Breast epithelium (tissue), 4 donors: ENCODE measurements at regions not wholly inside any gene's neighbourhood (a gene's known extent, or its start where the extent isn't known, plus 50 kb on each side); places are given as distances from the start of the nearest gene placed in this dataset.

Source experiments
- DNase-seq, 2 donors: peaks; one replicate each; pipeline ENCODE4 v3.0.0-alpha.2; 2019; ENCODE audit warnings: low spot score in 2 of 2
- H3K27ac ChIP-seq, 2 donors: fragments of 200-600 bp; sonication (generic) in 1 of 2; one replicate each; pipeline ENCODE4 v1.5.1; 2016 to 2019; ENCODE audit warnings: mild to moderate bottlenecking in 1 of 2
- H3K27me3 ChIP-seq, 2 donors: fragments of 200-600 bp; sonication (generic) in 1 of 2; one replicate each; pipeline versions ENCODE4 v1.5.1 to v1.6.0; 2017 to 2019; ENCODE audit warnings: control low read depth in 1 of 2, mild to moderate bottlenecking in 1 of 2
- H3K36me3 ChIP-seq: fragments of 200-600 bp; one replicate; pipeline ENCODE4 v1.5.1; 2019
- H3K4me1 ChIP-seq, 2 donors: fragments of 200-600 bp; sonication (generic); one replicate each; pipeline ENCODE4 v1.5.1; 2016 to 2019; ENCODE audit warnings: control low read depth in 1 of 2
- H3K4me3 ChIP-seq, 3 donors: fragments of 200-600 bp; sonication (generic); 1 replicate in 2 of 3; 2 replicates in 1 of 3; pipeline ENCODE4 v1.5.1; 2016 to 2019; ENCODE audit warnings: mild to moderate bottlenecking in 3 of 3, moderate library complexity in 2 of 3
- H3K9me3 ChIP-seq, 2 donors: fragments of 200-600 bp; sonication (generic) in 1 of 2; one replicate each; pipeline ENCODE4 v1.5.1; 2016 to 2019; ENCODE audit warnings: control low read depth in 1 of 2
- POLR2A ChIP-seq: fragments of 450-650 bp; IDR thresholded peaks from one replicate; pipeline ENCODE4 v1.6.1; 2016; ENCODE audit warnings: antibody characterized with exemption, mild to moderate bottlenecking, moderate library complexity
- POLR2AphosphoS5 ChIP-seq, 3 donors: sonication (generic); formaldehyde crosslinking; IDR thresholded peaks; one replicate each; pipeline ENCODE4 v1.6.1; 2017; ENCODE audit warnings: antibody characterized with exemption in 3 of 3
- intact Hi-C: fragments of 100-400 bp; cut with DNase I; formaldehyde crosslinking; loops from one replicate; pipeline ENCODE4 v1.15.1; 2023; ENCODE audit warnings: low total_unique reads
- TF ChIP-seq, protein P1 (sequence below), 3 donors: fragments of 450-650 bp; IDR thresholded peaks; one replicate each; pipeline ENCODE4 v1.5.1; 2016 to 2017; ENCODE audit warnings: antibody characterized with exemption in 3 of 3, mild to moderate bottlenecking in 3 of 3, moderate library complexity in 3 of 3

DNA sequence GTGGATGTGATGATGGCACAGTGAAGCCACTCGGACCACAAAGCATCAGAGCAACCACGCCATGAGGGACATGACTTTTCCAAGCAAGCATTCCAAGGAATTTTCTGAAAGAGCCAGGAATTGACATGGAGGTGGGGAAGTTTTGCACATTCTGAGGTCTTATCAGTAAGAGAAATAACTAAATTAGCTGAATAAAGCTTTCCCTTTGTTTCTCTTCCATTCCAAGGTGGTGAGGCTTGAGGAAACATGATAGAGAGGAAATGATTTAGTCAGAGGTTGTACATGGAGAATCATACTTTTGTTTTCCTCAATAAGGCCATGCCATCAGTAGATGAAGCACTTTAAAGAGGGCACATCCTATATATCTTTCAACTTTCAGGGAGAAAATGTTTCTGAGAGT, 115.7 kb upstream of the MMADHC start:
- intact Hi-C loops = no loop called here
- H3K27ac ChIP-seq = no peak overlapping the region

DNA sequence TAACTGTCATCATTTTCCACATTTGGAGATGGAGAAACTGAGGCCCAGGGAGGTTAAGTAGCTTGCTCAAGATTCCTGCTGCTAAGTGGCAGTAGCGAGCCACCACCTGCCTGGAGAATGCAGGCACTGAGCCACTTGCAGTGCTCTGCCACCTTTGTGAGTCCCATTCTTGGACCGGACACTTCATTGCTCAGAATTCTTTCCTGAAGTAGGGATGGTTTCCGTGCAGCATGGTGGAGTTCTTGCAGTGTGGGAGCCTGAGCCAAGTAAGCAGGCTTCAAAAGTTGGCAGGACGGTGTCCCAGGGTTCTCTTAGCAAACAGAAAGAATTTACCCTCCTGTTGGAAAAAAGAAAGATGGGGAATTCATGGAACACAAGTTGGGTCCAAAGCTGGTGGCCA, 115.0 kb upstream of the MMADHC start:
- Histone ChIP-seq H3K36me3 (no peaks in the 10 kb centered on the region), H3K4me3 (no peak overlapping the region), H3K27ac (no peak overlapping the region), H3K27me3 (no peaks in the 10 kb centered on the region), H3K9me3 (no peaks in the 10 kb centered on the region), H3K4me1 (no peaks in the 10 kb centered on the region)
- TF ChIP-seq POLR2AphosphoS5 (IDR thresholded peaks at IDR 0.05) (no peak), POLR2A (no peak)
- TF ChIP-seq, protein P1, sequence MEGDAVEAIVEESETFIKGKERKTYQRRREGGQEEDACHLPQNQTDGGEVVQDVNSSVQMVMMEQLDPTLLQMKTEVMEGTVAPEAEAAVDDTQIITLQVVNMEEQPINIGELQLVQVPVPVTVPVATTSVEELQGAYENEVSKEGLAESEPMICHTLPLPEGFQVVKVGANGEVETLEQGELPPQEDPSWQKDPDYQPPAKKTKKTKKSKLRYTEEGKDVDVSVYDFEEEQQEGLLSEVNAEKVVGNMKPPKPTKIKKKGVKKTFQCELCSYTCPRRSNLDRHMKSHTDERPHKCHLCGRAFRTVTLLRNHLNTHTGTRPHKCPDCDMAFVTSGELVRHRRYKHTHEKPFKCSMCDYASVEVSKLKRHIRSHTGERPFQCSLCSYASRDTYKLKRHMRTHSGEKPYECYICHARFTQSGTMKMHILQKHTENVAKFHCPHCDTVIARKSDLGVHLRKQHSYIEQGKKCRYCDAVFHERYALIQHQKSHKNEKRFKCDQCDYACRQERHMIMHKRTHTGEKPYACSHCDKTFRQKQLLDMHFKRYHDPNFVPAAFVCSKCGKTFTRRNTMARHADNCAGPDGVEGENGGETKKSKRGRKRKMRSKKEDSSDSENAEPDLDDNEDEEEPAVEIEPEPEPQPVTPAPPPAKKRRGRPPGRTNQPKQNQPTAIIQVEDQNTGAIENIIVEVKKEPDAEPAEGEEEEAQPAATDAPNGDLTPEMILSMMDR (IDR thresholded peaks at IDR 0.05) = no peak
- intact Hi-C loops = no loop called here
- DNase-seq = no peak

More for the DNA sequence above, 115.7 kb upstream of the MMADHC start:
- DNase-seq = no peak
- no peak overlapping the region for H3K4me3 ChIP-seq
- TF ChIP-seq POLR2AphosphoS5 (IDR thresholded peaks at IDR 0.05) = no peak
- no peak for TF ChIP-seq POLR2A
- TF ChIP-seq, protein P1 (IDR thresholded peaks at IDR 0.05) = no peak
- no peaks in the 10 kb centered on the region for H3K4me1 ChIP-seq
- no peaks in the 10 kb centered on the region for H3K36me3 ChIP-seq
- no peaks in the 10 kb centered on the region for H3K9me3 ChIP-seq
- H3K27me3 ChIP-seq = no peaks in the 10 kb centered on the region

DNA sequence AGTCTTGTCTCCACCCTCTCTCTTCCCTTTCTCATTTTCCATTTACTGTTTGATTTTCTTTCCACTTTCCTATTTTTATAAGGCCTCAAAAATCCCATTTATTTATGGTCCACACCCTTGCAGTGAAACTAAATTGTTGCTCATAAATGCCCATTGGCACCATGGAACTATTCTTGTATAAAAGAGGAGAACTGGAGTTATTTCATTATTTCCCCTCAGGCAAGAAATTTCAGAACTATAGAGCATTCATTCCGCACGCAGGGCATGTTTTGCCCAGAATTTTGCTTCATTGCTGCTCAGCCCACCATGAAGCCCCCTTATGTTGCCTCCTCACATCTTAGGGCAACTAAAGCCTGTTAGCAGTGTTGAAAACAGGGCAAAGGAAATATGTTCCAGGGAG, 113.7 kb upstream of the MMADHC start:
- DNase-seq = no peak
- Histone ChIP-seq H3K9me3 (no peaks in the 10 kb centered on the region), H3K4me1 (no peaks in the 10 kb centered on the region), H3K27me3 (no peaks in the 10 kb centered on the region), H3K4me3 (no peak overlapping the region), H3K36me3 (no peaks in the 10 kb centered on the region), H3K27ac (no peak overlapping the region)
- TF ChIP-seq POLR2A = no peak
- TF ChIP-seq POLR2AphosphoS5 (IDR thresholded peaks at IDR 0.05) = no peak
- TF ChIP-seq, protein P1 (IDR thresholded peaks at IDR 0.05) = no peak
- intact Hi-C loops = no loop called here

DNA sequence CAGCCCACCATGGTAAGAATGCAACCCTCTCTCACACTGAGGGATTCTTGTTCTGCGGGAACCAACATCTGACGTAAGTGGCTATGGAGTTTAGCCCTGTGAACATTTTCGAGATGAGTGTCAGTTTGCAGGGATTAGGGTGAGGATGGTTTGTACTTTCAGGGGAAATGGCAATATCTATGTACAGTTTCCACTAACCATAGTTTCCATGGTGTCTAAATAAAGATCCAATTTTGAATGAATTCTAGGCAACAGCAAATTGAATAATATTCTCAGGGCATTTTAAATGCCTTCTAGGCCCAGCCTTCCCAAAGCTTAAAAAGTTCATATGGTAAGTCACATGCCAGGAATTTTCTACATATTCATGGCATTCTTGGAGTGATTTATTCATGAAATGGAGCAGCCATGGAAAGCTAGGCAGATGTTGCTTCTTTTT, 105.4 kb upstream of the MMADHC start:
- TF ChIP-seq, protein P1 (IDR thresholded peaks at IDR 0.05) = no peak
- TF ChIP-seq POLR2A (no peak), POLR2AphosphoS5 (IDR thresholded peaks at IDR 0.05) (no peak)
- intact Hi-C loops = no loop called here
- DNase-seq = no peak
- H3K4me3 ChIP-seq = no peak overlapping the region
- no peaks in the 10 kb centered on the region for H3K4me1 ChIP-seq
- no peaks in the 10 kb centered on the region for H3K36me3 ChIP-seq
- no peaks in the 10 kb centered on the region for H3K9me3 ChIP-seq
- no peak overlapping the region for H3K27ac ChIP-seq
- no peaks in the 10 kb centered on the region for H3K27me3 ChIP-seq

DNA sequence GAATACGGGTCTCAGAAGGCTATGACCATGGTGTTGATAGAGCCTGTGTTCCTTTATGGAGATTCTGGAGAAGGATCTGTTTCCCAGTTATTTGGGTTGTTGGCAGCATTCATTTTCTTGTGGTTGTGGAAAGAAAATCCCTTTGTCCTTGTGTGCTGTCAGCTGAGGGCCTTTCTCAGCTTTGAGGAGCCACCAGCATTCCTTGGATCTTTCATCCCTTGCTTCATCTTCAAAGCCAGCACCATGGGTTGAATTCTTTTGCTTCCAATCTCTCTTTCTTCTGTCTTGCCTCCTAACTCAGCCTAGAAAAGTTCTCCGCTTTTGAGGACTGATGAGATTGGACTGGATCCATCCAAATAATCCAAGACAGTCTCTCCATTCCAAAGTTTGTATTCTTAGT, 103.2 kb upstream of the MMADHC start:
- no peaks in the 10 kb centered on the region for H3K9me3 ChIP-seq
- H3K27me3 ChIP-seq = no peaks in the 10 kb centered on the region
- H3K4me1 ChIP-seq = no peaks in the 10 kb centered on the region
- H3K4me3 ChIP-seq = no peak overlapping the region
- DNase-seq = no peak
- TF ChIP-seq POLR2A = no peak
- no peak for TF ChIP-seq POLR2AphosphoS5 (IDR thresholded peaks at IDR 0.05)
- TF ChIP-seq, protein P1 (IDR thresholded peaks at IDR 0.05) = no peak
- no peaks in the 10 kb centered on the region for H3K36me3 ChIP-seq
- intact Hi-C loops = no loop called here
- H3K27ac ChIP-seq = no peak overlapping the region
